ENCODE measurements at regions not wholly inside any gene's neighbourhood (a gene's known extent, or its start where the extent isn't known, plus 50 kb on each side); places are given as distances from the start of the nearest gene placed in this dataset.

DNA sequence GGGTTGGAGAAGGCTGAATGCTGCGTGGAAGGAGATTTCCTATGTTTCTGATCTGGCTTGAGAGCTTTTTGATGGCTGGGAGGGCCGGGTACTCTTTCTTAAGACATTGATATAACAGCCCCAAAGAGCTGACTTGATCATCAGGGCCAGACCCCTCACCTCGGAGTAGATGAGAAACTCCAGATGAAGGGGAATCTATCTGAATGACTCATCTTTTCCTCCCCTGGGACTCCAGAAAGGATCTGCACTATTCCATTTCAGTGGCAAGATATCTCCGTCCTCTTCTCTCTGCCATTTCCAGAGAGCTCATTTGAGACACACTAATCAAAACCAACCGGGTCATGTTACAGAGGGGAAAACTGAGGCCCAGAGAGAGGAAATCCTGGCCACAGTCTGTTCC is 92.9 kb upstream of the MSX1 start:
- Histone ChIP-seq H3K36me3 (no peaks in the 10 kb centered on the region), H3K27me3 (no peaks in the 10 kb centered on the region), H3K9me3 (no peaks in the 10 kb centered on the region), H3K27ac (no peak overlapping the region), H3K4me3 (no peak overlapping the region), H3K4me1 (no peaks in the 10 kb centered on the region)
- TF ChIP-seq POLR2A (IDR thresholded peaks at IDR 0.05) (no peak), CTCF (IDR thresholded peaks at IDR 0.05) (no peak), POLR2AphosphoS5 (IDR thresholded peaks at IDR 0.05) (no peak)
- intact Hi-C loops (cut with DNase I; ENCODE audit: low total_unique reads), result no loop called here
- DNase-seq (ENCODE audit: low spot score in 2 of 2), result no peak

DNA sequence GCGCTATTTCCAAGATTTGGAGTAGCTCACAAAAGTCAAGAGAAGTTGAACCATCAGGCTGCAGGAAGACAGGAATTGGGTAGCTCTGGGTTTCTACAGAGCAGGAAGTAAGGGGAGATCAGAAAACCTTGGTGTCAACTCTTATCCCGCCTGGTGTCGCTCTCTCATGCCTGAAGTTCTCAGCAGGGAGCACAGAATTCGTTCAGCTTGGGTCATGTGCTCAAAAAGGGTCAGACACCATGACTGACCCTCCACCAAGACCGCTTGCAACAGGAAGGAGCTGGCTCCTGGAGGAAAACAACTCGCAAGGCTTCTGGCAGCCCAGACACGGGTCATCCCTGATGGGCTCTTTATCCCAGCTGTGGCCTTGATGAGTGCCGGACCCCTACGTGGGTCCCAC is 93.7 kb upstream of the MSX1 start:
- no peak for DNase-seq (ENCODE audit: low spot score in 2 of 2)
- TF ChIP-seq CTCF (IDR thresholded peaks at IDR 0.05) (no peak), POLR2AphosphoS5 (IDR thresholded peaks at IDR 0.05) (no peak), POLR2A (IDR thresholded peaks at IDR 0.05) (no peak)
- no peaks in the 10 kb centered on the region for H3K4me1 ChIP-seq
- no peak overlapping the region for H3K27ac ChIP-seq
- no peaks in the 10 kb centered on the region for H3K27me3 ChIP-seq
- no peak overlapping the region for H3K4me3 ChIP-seq
- intact Hi-C loops (cut with DNase I; ENCODE audit: low total_unique reads), result no loop called here
- H3K9me3 ChIP-seq, result no peaks in the 10 kb centered on the region
- no peaks in the 10 kb centered on the region for H3K36me3 ChIP-seq

DNA sequence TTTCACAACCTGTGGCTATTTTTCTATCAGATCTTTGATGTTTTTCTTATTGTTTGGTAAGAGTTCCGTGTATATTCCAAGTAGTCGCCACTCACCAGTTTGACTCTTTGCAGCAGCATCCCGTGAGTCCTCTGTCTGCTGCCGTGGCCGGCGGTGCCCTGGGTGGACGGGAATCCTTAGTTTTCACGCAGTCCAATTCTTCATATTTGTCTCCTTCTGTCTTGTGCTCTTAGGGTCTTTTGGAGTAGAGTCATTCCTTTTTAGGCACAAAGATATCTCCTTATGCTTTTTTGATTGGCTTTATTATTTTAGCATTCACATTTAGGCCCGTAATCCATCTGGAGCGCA is 94.9 kb upstream of the MSX1 start:
- no peak overlapping the region for H3K4me3 ChIP-seq
- H3K9me3 ChIP-seq, result no peaks in the 10 kb centered on the region
- no peaks in the 10 kb centered on the region for H3K4me1 ChIP-seq
- no peak for TF ChIP-seq POLR2AphosphoS5 (IDR thresholded peaks at IDR 0.05)
- intact Hi-C loops (cut with DNase I; ENCODE audit: low total_unique reads), result loop anchor here (5.0 kb wide), 1 partner anchor 1097 kb away; no protein-coding TSS in a partner anchor
- H3K27me3 ChIP-seq, result no peaks in the 10 kb centered on the region
- no peak for DNase-seq (ENCODE audit: low spot score in 2 of 2)
- no peak overlapping the region for H3K27ac ChIP-seq
- no peaks in the 10 kb centered on the region for H3K36me3 ChIP-seq

- no peaks in the 10 kb centered on the region for H3K36me3 ChIP-seq
- H3K4me1 ChIP-seq, result no peaks in the 10 kb centered on the region
- no peaks in the 10 kb centered on the region for H3K27me3 ChIP-seq
- H3K9me3 ChIP-seq, result no peaks in the 10 kb centered on the region
- peak overlapping the region in 1 of 3 donors; percentile 11 for H3K4me3 ChIP-seq
- DNase-seq (ENCODE audit: low spot score in 2 of 2), result no peak
- TF ChIP-seq POLR2AphosphoS5 (IDR thresholded peaks at IDR 0.05) (no peak), CTCF (IDR thresholded peaks at IDR 0.05) (peak in 1 of 3 donors; percentile 2), POLR2A (IDR thresholded peaks at IDR 0.05) (no peak)
- intact Hi-C loops (cut with DNase I; ENCODE audit: low total_unique reads), result loop anchor here (5.0 kb wide), 1 partner anchor 1097 kb away; no protein-coding TSS in a partner anchor
- no peak overlapping the region for H3K27ac ChIP-seq
Observed at GRCh38 chr4:4763822-4764557, 95.5 kb upstream of the MSX1 start.

DNA sequence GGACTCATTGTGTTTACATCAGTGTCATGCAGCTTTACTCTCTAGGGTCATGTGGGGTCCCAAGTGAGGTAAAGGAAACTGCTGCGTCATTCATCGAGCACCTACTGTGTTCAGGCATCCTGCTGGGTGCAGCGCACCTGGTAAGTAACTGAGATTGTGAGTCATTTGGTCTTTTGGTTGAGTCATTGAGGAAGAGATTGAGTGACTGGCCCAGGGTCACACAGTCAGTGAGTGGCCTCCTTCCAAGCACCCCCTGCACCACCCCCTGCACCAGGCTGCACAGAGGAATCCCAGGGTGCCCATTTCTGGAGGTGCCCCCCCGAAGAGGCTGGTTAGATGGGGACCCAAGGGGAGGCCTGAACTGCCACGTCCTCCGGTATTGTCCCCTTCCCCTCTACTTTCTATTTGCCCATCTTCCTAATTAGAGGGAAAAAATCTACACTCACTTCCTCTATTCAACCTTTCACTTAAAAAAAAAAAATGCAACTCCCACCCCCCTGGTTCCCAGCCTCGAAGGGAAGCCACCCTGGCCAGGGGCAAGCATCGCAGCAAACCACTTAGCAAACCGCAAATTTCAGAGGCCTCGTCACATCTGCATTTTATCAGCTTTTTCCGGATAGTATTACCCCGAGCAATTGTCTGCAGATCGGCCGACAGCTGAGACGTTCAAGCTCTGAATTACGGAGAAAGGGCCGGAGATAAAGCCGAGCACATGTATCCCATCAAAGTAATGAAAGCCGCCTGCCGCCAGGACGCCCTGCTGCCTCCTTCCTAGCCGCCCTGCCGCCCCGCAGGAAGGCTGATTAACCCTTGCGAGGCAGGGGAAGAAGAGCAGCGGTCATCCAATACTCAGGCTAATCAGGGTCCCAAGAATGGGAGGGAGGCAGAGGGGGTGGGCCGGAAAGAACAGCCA is 96.3 kb upstream of the MSX1 start:
- no peaks in the 10 kb centered on the region for H3K9me3 ChIP-seq
- no peak for TF ChIP-seq POLR2AphosphoS5 (IDR thresholded peaks at IDR 0.05)
- TF ChIP-seq POLR2A (IDR thresholded peaks at IDR 0.05), result no peak
- TF ChIP-seq CTCF (IDR thresholded peaks at IDR 0.05), result no peak
- intact Hi-C loops (cut with DNase I; ENCODE audit: low total_unique reads), result loop anchor here (5.0 kb wide), 1 partner anchor 1096 kb away; no protein-coding TSS in a partner anchor
- DNase-seq (ENCODE audit: low spot score in 2 of 2), result no peak
- H3K4me3 ChIP-seq, result peak overlapping the region in 1 of 3 donors; percentile 11
- no peaks in the 10 kb centered on the region for H3K27me3 ChIP-seq
- H3K4me1 ChIP-seq, result no peaks in the 10 kb centered on the region
- H3K36me3 ChIP-seq, result no peaks in the 10 kb centered on the region
- H3K27ac ChIP-seq, result no peak overlapping the region
